Left lung (tissue), 4 donors: ENCODE measurements at regions not wholly inside any gene's neighbourhood (a gene's known extent, or its start where the extent isn't known, plus 50 kb on each side); places are given as distances from the start of the nearest gene placed in this dataset.

Experiments
- ATAC-seq: fragments of 200-7000 bp; cut with Tn5 transposase; one replicate; pipeline ENCODE4 v1.9.1; 2020; ENCODE audit warnings: moderate library complexity
- DNase-seq, 4 donors: peaks; one replicate each; pipeline ENCODE4 v3.0.0-alpha.2; 2013 to 2020
- H3K27ac ChIP-seq, 2 donors: fragments of 200-600 bp; sonication (generic) in 1 of 2; one replicate each; pipeline versions ENCODE4 v1.5.0 to v1.8.0; 2020 to 2021
- H3K27me3 ChIP-seq, 2 donors: fragments of 200-600 bp; sonication (generic) in 1 of 2; one replicate each; pipeline versions ENCODE4 v1.5.0 to v1.8.0; 2020 to 2021
- H3K36me3 ChIP-seq, 2 donors: fragments of 200-600 bp; sonication (generic) in 1 of 2; one replicate each; pipeline versions ENCODE4 v1.5.0 to v1.8.0; 2020 to 2021
- H3K4me1 ChIP-seq, 2 donors: fragments of 200-600 bp; one replicate each; pipeline ENCODE4 v1.8.0; 2021
- H3K4me3 ChIP-seq, 2 donors: fragments of 200-600 bp; sonication (generic) in 1 of 2; one replicate each; pipeline versions ENCODE4 v1.5.0 to v1.8.0; 2020 to 2021; ENCODE audit warnings: mild to moderate bottlenecking in 1 of 2
- H3K9me3 ChIP-seq, 2 donors: fragments of 200-600 bp; sonication (generic) in 1 of 2; one replicate each; pipeline versions ENCODE4 v1.5.0 to v1.8.0; 2020 to 2021
- intact Hi-C, 2 donors: fragments of 100-400 bp; cut with DNase I; formaldehyde crosslinking; loops; one replicate each; pipeline versions ENCODE4 v1.11.2 to v1.14.2; 2022
- TF ChIP-seq, protein P1 (sequence below), 2 donors: fragments of 200-600 bp; sonication (generic) in 1 of 2; IDR thresholded peaks; one replicate each; pipeline versions ENCODE4 v1.5.0 to v1.8.0; 2021; ENCODE audit warnings: antibody characterized with exemption in 2 of 2
- donor health status: DM: no; HTN: yes; CAD: no.
- donor health status: DM: no; HTN: no; CAD: no.

DNA sequence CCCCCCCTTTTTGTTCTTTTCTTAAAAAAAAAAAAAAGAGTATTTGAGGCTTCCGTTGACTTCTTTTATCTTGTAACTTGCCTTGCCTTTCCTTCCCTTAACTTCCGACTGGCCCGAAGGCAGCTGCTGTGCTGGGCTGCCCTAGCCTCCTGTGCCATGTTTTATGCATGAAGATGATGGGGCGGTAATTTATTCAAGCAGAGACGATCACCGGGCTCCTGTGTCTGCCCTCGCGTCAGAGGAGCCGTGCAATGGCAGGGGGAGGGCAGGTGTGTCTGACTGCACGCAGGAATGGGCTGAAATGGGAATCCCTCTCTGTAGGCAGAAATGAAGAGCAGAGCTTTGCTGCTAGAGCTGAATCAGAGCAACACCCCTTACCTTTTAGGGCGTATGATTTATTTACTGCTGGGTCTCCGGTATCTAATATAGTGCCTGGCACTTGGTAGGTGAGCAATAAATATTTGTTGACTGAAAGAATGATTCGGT lies 106.3 kb upstream of the RIPOR2 start:
- Histone ChIP-seq H3K4me3 (peak overlapping the region in 1 of 2 donors; percentile 12), H3K4me1 (peaks cover 0 to 29% of the 10 kb centered on the region in 2 donors), H3K27me3 (no peaks in the 10 kb centered on the region), H3K36me3 (no peaks in the 10 kb centered on the region), H3K9me3 (no peaks in the 10 kb centered on the region), H3K27ac (peak overlapping the region in 1 of 2 donors; percentile 2)
- intact Hi-C loops, result no loop called here
- DNase-seq (no peak), ATAC-seq (no peak)
- TF ChIP-seq, protein P1, sequence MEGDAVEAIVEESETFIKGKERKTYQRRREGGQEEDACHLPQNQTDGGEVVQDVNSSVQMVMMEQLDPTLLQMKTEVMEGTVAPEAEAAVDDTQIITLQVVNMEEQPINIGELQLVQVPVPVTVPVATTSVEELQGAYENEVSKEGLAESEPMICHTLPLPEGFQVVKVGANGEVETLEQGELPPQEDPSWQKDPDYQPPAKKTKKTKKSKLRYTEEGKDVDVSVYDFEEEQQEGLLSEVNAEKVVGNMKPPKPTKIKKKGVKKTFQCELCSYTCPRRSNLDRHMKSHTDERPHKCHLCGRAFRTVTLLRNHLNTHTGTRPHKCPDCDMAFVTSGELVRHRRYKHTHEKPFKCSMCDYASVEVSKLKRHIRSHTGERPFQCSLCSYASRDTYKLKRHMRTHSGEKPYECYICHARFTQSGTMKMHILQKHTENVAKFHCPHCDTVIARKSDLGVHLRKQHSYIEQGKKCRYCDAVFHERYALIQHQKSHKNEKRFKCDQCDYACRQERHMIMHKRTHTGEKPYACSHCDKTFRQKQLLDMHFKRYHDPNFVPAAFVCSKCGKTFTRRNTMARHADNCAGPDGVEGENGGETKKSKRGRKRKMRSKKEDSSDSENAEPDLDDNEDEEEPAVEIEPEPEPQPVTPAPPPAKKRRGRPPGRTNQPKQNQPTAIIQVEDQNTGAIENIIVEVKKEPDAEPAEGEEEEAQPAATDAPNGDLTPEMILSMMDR (IDR thresholded peaks at IDR 0.05), result no peak

DNA sequence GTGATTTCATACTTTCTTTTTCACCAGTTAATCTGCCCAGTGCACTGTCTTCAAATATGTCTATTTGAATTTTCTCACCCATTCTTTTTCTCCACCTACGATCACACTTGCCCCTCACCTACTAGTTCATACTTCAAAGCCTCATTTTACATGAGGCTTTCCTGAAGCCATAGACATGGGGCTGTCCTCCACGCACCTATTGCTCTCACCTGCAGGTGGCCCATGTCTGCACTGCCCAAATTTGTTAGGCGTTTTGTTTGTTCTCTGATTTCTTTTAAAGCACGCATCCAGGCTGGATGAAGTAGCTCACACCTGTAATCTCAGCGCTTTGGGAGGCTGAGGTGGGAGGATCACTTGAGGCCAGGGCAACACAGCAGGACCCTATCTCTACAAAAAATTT lies 106.8 kb upstream of the RIPOR2 start:
- intact Hi-C loops, result no loop called here
- H3K4me1 ChIP-seq, result peaks cover 0 to 29% of the 10 kb centered on the region in 2 donors
- TF ChIP-seq, protein P1 (IDR thresholded peaks at IDR 0.05), result no peak
- H3K36me3 ChIP-seq, result no peaks in the 10 kb centered on the region
- no peaks in the 10 kb centered on the region for H3K27me3 ChIP-seq
- DNase-seq (no peak), ATAC-seq (no peak)
- H3K4me3 ChIP-seq, result no peak overlapping the region
- peak overlapping the region in 1 of 2 donors; percentile 2 for H3K27ac ChIP-seq
- H3K9me3 ChIP-seq, result no peaks in the 10 kb centered on the region

DNA sequence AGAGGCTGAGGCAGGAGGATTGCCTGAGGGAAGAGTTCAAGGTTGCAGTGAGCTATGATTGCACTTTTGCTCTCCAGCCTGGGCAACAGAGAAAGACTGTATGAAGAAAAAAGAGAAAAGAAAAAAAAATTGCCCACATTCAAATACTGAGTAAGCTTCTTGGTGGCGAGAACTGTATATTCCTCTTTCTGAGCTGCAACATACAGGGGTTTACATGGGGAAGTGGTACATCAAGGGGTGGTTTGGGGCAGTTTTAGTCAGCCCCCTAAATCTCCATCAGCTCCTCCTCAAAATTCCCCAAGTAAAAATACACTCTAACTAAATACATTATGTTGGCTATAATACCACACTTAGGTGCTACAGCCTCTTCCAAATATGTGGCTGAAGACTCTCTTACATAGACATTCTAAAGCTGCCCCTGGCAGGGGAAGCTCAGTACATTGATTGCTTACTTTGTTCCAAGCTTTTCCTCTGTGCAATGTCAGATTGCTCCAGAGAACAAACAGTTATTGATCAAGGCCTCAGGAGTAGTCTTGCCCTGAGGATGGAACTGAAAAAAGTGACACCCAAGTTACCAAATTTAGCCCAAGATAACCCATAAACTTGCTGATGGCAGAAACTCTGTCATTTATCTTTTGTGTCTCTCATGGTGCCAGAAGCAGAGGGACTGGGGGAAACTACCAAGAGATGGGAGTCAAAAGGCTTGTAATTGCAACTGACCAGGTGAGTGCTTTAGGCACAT lies 107.4 kb upstream of the RIPOR2 start:
- H3K27me3 ChIP-seq, result no peaks in the 10 kb centered on the region
- no peak overlapping the region for H3K4me3 ChIP-seq
- intact Hi-C loops, result no loop called here
- DNase-seq, result no peak
- H3K9me3 ChIP-seq, result no peaks in the 10 kb centered on the region
- H3K36me3 ChIP-seq, result no peaks in the 10 kb centered on the region
- no peak for ATAC-seq
- peak overlapping the region in 1 of 2 donors; percentile 2 for H3K27ac ChIP-seq
- H3K4me1 ChIP-seq, result peaks cover 0 to 29% of the 10 kb centered on the region in 2 donors
- TF ChIP-seq, protein P1 (IDR thresholded peaks at IDR 0.05), result no peak

DNA sequence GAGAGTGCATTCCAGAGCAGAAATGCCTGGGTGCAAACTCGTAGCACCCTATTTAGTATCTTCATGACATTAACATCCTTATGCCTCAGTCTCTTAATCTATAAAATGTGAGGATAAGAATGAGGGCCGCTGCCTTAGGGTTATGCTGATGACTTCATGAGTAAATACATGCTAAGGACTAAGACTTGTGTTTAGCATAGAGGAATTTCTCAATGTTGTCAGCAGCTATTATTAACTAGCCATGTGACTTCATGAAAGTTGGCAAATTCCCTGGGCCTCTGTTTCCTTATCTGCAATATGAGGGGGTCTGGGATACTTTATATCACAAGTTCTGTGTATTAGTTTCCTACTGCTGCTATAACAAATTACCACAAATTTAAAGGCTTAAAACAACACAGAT lies 108.1 kb upstream of the RIPOR2 start:
- H3K27me3 ChIP-seq, result no peaks in the 10 kb centered on the region
- H3K4me3 ChIP-seq, result no peak overlapping the region
- ATAC-seq (no peak), DNase-seq (no peak)
- intact Hi-C loops, result no loop called here
- H3K27ac ChIP-seq, result no peak overlapping the region
- H3K4me1 ChIP-seq, result peaks cover 0 to 29% of the 10 kb centered on the region in 2 donors
- H3K36me3 ChIP-seq, result no peaks in the 10 kb centered on the region
- TF ChIP-seq, protein P1 (IDR thresholded peaks at IDR 0.05), result no peak
- H3K9me3 ChIP-seq, result no peaks in the 10 kb centered on the region

DNA sequence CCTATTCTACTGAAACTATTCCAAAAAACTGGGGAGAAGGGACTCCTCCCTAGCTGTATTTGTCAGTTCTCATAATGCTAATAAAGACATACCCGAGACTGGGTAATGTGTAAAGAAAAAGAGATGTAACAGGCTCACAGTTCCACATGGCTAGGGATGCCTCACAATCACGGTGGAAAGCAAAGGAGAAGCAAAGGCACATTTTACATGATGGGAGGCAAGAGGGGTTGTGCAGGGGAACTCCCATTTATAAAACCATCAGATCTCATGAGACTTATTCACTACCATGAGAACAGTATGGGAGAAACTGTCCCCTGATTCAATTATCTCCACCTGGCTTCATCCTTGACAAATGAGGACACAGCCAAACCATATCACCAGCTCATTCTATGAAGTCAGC lies 111.2 kb upstream of the RIPOR2 start:
- no peaks in the 10 kb centered on the region for H3K36me3 ChIP-seq
- peaks cover 4 to 35% of the 10 kb centered on the region in 2 donors for H3K4me1 ChIP-seq
- no peak overlapping the region for H3K4me3 ChIP-seq
- ATAC-seq, result no peak
- DNase-seq, result no peak
- intact Hi-C loops, result no loop called here
- no peaks in the 10 kb centered on the region for H3K9me3 ChIP-seq
- no peaks in the 10 kb centered on the region for H3K27me3 ChIP-seq
- H3K27ac ChIP-seq, result no peak overlapping the region
- TF ChIP-seq, protein P1 (IDR thresholded peaks at IDR 0.05), result no peak
